SIG-M5 treated with dmso at 0.1 percent for 504 hours (cell line): ENCODE measurements at regions not wholly inside any gene's neighbourhood (a gene's known extent, or its start where the extent isn't known, plus 50 kb on each side); places are given as distances from the start of the nearest gene placed in this dataset.

ENCODE experiments used
- DNase-seq: peaks from one replicate; lab custom pipeline; 2025; ENCODE audit not compliant: unreplicated experiment; lab: John Stamatoyannopoulos, UW

- no peak for DNase-seq
These were observed 783.8 kb upstream of the EDIL3 start for GRCh38 chr5:85168474-85168873.

GRCh38 chr5:85170183-85170582 lies 785.5 kb upstream of the EDIL3 start:
- no peak for DNase-seq

- DNase-seq: no peak
These were observed 788.8 kb upstream of the EDIL3 start for GRCh38 chr5:85173469-85173868.

GRCh38 chr5:85182344-85182743 lies 797.7 kb upstream of the EDIL3 start:
- no peak for DNase-seq

GRCh38 chr5:85204289-85204688 lies 819.6 kb upstream of the EDIL3 start:
- DNase-seq: no peak

GRCh38 chr5:85205430-85205829 lies 820.8 kb upstream of the EDIL3 start:
- no peak for DNase-seq

GRCh38 chr5:85225388-85225787 lies 840.7 kb upstream of the EDIL3 start:
- no peak for DNase-seq

- no peak for DNase-seq
These were observed 864.5 kb upstream of the EDIL3 start for GRCh38 chr5:85249204-85249603.

GRCh38 chr5:85263125-85263524 lies 878.4 kb upstream of the EDIL3 start:
- DNase-seq: no peak

GRCh38 chr5:85266692-85267091 lies 882.0 kb upstream of the EDIL3 start:
- DNase-seq: no peak

GRCh38 chr5:85268194-85268593 lies 883.5 kb upstream of the EDIL3 start:
- no peak for DNase-seq

GRCh38 chr5:85278193-85278592 lies 893.5 kb upstream of the EDIL3 start:
- no peak for DNase-seq

- no peak for DNase-seq
These were observed 904.2 kb upstream of the EDIL3 start for GRCh38 chr5:85288914-85289313.

- no peak for DNase-seq
These were observed 908.6 kb upstream of the EDIL3 start for GRCh38 chr5:85293145-85293785.

GRCh38 chr5:85304524-85304923 lies 919.8 kb upstream of the EDIL3 start:
- no peak for DNase-seq

GRCh38 chr5:85305766-85306165 lies 921.1 kb upstream of the EDIL3 start:
- DNase-seq: no peak

- DNase-seq: no peak
These were observed 926.9 kb upstream of the EDIL3 start for GRCh38 chr5:85311536-85311935.

- DNase-seq: no peak
These were observed 935.8 kb upstream of the EDIL3 start for GRCh38 chr5:85320495-85320894.

- DNase-seq: no peak
These were observed 948.6 kb upstream of the EDIL3 start for GRCh38 chr5:85333276-85333675.

- DNase-seq: no peak
These were observed 952.8 kb upstream of the EDIL3 start for GRCh38 chr5:85337435-85337834.

GRCh38 chr5:85340790-85341189 lies 956.1 kb upstream of the EDIL3 start:
- DNase-seq: no peak

GRCh38 chr5:85345818-85346217 lies 961.1 kb upstream of the EDIL3 start:
- no peak for DNase-seq

GRCh38 chr5:85357309-85357708 lies 972.6 kb upstream of the EDIL3 start:
- DNase-seq: no peak

GRCh38 chr5:85375525-85375924 lies 990.8 kb upstream of the EDIL3 start:
- DNase-seq: no peak
